Mesendoderm (in vitro differentiated cells): ENCODE measurements at regions not wholly inside any gene's neighbourhood (a gene's known extent, or its start where the extent isn't known, plus 50 kb on each side); places are given as distances from the start of the nearest gene placed in this dataset.

Experiments
- DNase-seq: peaks from one replicate; pipeline ENCODE4 v3.0.0; 2013
- H2AK5ac ChIP-seq: 2 replicates; pipeline ENCODE4 v1.6.1; 2013; ENCODE audit warnings: low read length, inconsistent platforms
- H2BK120ac ChIP-seq: 2 replicates; pipeline ENCODE4 v1.6.1; 2013; ENCODE audit warnings: low read depth, mild to moderate bottlenecking, low read length, moderate library complexity, mixed read lengths
- H2BK15ac ChIP-seq: replicated peaks from 2 replicates; pipeline ENCODE4 v1.6.1; 2013; ENCODE audit warnings: low read depth, mild to moderate bottlenecking, moderate library complexity
- H2BK5ac ChIP-seq: 2 replicates; pipeline ENCODE4 v1.6.1; 2013; ENCODE audit warnings: low read length, inconsistent platforms
- H3K18ac ChIP-seq: 2 replicates; pipeline ENCODE4 v1.6.1; 2013; ENCODE audit warnings: mild to moderate bottlenecking, low read length, mixed read lengths
- H3K23ac ChIP-seq: one replicate; pipeline ENCODE4 v1.6.1; 2013; ENCODE audit warnings: low read length
- H3K27ac ChIP-seq: 2 replicates; pipeline ENCODE4 v1.5.1; 2013; ENCODE audit warnings: low read depth, mild to moderate bottlenecking, inconsistent platforms, low read length, moderate library complexity
- H3K27me3 ChIP-seq: 2 replicates; pipeline ENCODE4 v1.6.1; 2013; ENCODE audit warnings: low read length, control low read depth, mild to moderate bottlenecking, inconsistent platforms; ENCODE audit not compliant: insufficient read depth, poor library complexity
- H3K36me3 ChIP-seq: 2 replicates; pipeline ENCODE4 v1.6.1; 2013; ENCODE audit warnings: low read length, inconsistent platforms; ENCODE audit not compliant: control insufficient read depth, insufficient read depth
- H3K4ac ChIP-seq: one replicate; pipeline ENCODE4 v1.6.1; 2013; ENCODE audit warnings: low read depth, mild to moderate bottlenecking, low read length, moderate library complexity
- H3K4me1 ChIP-seq: 2 replicates; pipeline ENCODE4 v1.6.1; 2013; ENCODE audit warnings: low read depth, low read length, inconsistent platforms; ENCODE audit not compliant: control insufficient read depth
- H3K4me2 ChIP-seq: 2 replicates; pipeline ENCODE4 v1.6.1; 2013; ENCODE audit warnings: low read length
- H3K4me3 ChIP-seq: 2 replicates; pipeline ENCODE4 v1.5.1; 2013; ENCODE audit warnings: mild to moderate bottlenecking, low read length
- H3K56ac ChIP-seq: one replicate; pipeline ENCODE4 v1.6.1; 2013; ENCODE audit warnings: low read length
- H3K79me1 ChIP-seq: 2 replicates; pipeline ENCODE4 v1.6.1; 2013; ENCODE audit warnings: low read length, inconsistent platforms
- H3K79me2 ChIP-seq: 2 replicates; pipeline ENCODE4 v1.6.1; 2013; ENCODE audit warnings: mild to moderate bottlenecking, low read length; ENCODE audit not compliant: control insufficient read depth, insufficient read depth
- H3K9ac ChIP-seq: 2 replicates; pipeline ENCODE4 v1.6.1; 2013; ENCODE audit warnings: low read length, inconsistent platforms
- H4K5ac ChIP-seq: one replicate; pipeline ENCODE4 v1.6.1; 2013; ENCODE audit warnings: low read length
- H4K8ac ChIP-seq: one replicate; pipeline ENCODE4 v1.6.1; 2013; ENCODE audit warnings: low read depth, mild to moderate bottlenecking, control low read depth, low read length, moderate library complexity
- WGBS: extraction: QIAGEN DNeasy Blood & Tissue Kit; methylation state at CpG from one replicate; pipeline ENCODE4 v1.1.7; 2013; ENCODE audit warnings: low lambda C conversion rate, missing lambda C conversion rate; ENCODE audit not compliant: insufficient coverage; ENCODE audit errors: extremely low coverage; 5-methylcytosine and 5-hydroxymethylcytosine counted together

- Histone ChIP-seq H3K18ac (no peak overlapping the region), H3K27ac (no peak overlapping the region)
- no CpG with 5 or more reads among the region's 7 CpGs for WGBS
Observed at GRCh38 chr1:113255038-113255719, 135.1 kb upstream of the MAGI3 start.

DNA sequence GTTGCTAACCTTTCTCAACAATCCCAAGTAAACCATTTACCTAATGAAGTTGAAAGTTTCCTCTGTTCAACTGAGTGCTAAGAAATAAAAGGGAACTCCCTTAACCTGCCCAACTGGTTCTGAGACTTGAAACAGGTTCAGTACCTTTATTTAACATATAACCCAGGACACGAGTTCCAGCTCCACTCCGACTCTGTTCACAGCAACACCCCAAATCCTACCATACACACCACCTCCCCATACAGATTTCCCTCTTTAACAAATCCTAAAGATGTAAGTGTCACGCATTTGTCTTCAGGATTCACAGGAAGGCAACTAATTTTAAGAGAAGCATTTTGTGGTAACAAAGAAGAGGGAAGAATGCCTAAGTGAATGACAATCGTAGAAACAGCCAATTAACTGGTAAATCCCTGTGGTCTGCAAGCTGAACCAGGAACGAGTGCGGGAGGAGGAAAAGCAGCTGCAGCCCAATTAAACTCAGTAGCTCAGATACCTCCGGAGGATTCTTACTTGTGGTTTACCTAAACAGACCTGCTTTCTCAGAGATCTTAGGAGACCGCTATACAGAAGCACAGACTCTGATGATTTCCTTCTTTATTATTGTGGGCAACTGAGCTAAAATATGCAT is 134.5 kb upstream of the MAGI3 start:
- Histone ChIP-seq H3K56ac (no peak overlapping the region), H4K8ac (no peak overlapping the region), H3K4me3 (no peak overlapping the region), H3K4ac (no peak overlapping the region), H3K27me3 (no peaks in the 10 kb centered on the region), H3K4me1 (peaks cover 12% of the 10 kb centered on the region), H3K79me2 (no peaks in the 10 kb centered on the region), H2BK15ac (no peak overlapping the region), H2BK5ac (no peak overlapping the region), H4K5ac (no peak overlapping the region), H3K23ac (no peak overlapping the region), H3K79me1 (no peaks in the 10 kb centered on the region), H2BK120ac (no peak overlapping the region), H3K27ac (no peak overlapping the region), H2AK5ac (no peak overlapping the region), H3K18ac (peak overlapping the region; percentile 55), H3K4me2 (no peak overlapping the region), H3K9ac (no peak overlapping the region), H3K36me3 (no peaks in the 10 kb centered on the region)
- WGBS: no CpG with 5 or more reads among the region's 8 CpGs
- no peak for DNase-seq

More at GRCh38 chr1:113255038-113255719, 135.1 kb upstream of the MAGI3 start:
- Histone ChIP-seq H3K56ac (no peak overlapping the region), H2BK15ac (no peak overlapping the region), H3K4ac (no peak overlapping the region), H3K4me3 (no peak overlapping the region), H3K4me2 (no peak overlapping the region), H3K36me3 (no peaks in the 10 kb centered on the region), H3K9ac (no peak overlapping the region), H3K27me3 (no peaks in the 10 kb centered on the region), H3K23ac (no peak overlapping the region), H3K79me1 (no peaks in the 10 kb centered on the region), H3K79me2 (no peaks in the 10 kb centered on the region), H2BK5ac (no peak overlapping the region), H4K8ac (no peak overlapping the region), H4K5ac (no peak overlapping the region), H3K4me1 (peaks cover 12% of the 10 kb centered on the region), H2BK120ac (no peak overlapping the region), H2AK5ac (no peak overlapping the region)
- no peak for DNase-seq

- WGBS: no CpG with 5 or more reads among the region's 2 CpGs
Observed at GRCh38 chr1:113256348-113256729, 134.0 kb upstream of the MAGI3 start.

DNA sequence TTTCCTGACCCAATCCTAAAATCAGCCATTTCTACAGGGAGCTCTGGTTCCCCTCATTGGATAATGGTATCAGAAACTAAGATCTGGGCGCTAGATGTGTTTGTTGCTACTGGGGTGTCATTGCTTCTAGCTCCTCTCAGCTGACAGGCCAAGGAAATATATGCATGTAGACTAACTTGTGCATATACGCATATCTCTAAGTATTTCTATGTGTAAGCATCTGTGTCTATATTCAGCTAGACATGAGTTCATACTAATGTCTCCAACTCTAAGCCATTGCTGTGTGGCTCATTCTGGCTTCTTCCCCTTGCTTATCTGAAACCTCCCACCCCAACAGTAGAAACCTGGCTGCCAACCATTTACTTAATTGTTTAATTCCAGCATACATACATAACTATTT is 130.3 kb upstream of the MAGI3 start:
- Histone ChIP-seq H4K8ac (no peak overlapping the region), H3K9ac (no peak overlapping the region), H3K4me3 (no peak overlapping the region), H3K18ac (no peak overlapping the region), H3K36me3 (no peaks in the 10 kb centered on the region), H2BK5ac (no peak overlapping the region), H2BK15ac (no peak overlapping the region), H4K5ac (no peak overlapping the region), H3K4me2 (no peak overlapping the region), H3K4me1 (peaks cover 6% of the 10 kb centered on the region), H2BK120ac (no peak overlapping the region), H3K4ac (no peak overlapping the region), H3K56ac (no peak overlapping the region), H3K27me3 (no peaks in the 10 kb centered on the region), H3K27ac (no peak overlapping the region), H3K79me2 (no peaks in the 10 kb centered on the region), H2AK5ac (no peak overlapping the region), H3K79me1 (no peaks in the 10 kb centered on the region), H3K23ac (no peak overlapping the region)
- WGBS: no CpG with 5 or more reads among the region's 2 CpGs
- no peak for DNase-seq

More at GRCh38 chr1:113256348-113256729, 134.0 kb upstream of the MAGI3 start:
- Histone ChIP-seq H3K4me1 (peaks cover 12% of the 10 kb centered on the region), H2BK120ac (no peak overlapping the region), H4K8ac (no peak overlapping the region), H3K27ac (no peak overlapping the region), H2BK5ac (no peak overlapping the region), H3K36me3 (no peaks in the 10 kb centered on the region), H3K79me2 (no peaks in the 10 kb centered on the region), H4K5ac (no peak overlapping the region), H3K27me3 (no peaks in the 10 kb centered on the region), H2AK5ac (no peak overlapping the region), H3K9ac (no peak overlapping the region), H3K4ac (no peak overlapping the region), H3K4me2 (no peak overlapping the region), H3K23ac (no peak overlapping the region), H3K56ac (no peak overlapping the region), H3K18ac (peak overlapping the region; percentile 55), H3K79me1 (no peaks in the 10 kb centered on the region), H2BK15ac (no peak overlapping the region), H3K4me3 (no peak overlapping the region)
- no peak for DNase-seq

GRCh38 chr1:113265196-113265595 is 125.1 kb upstream of the MAGI3 start:
- Histone ChIP-seq H3K4ac (no peak overlapping the region), H3K4me3 (no peak overlapping the region)
- no CpG with 5 or more reads among the region's 2 CpGs for WGBS

More at GRCh38 chr1:113265196-113265595, 125.1 kb upstream of the MAGI3 start:
- Histone ChIP-seq H2BK120ac (no peak overlapping the region), H3K18ac (no peak overlapping the region), H4K8ac (no peak overlapping the region), H2AK5ac (no peak overlapping the region), H3K23ac (no peak overlapping the region), H3K36me3 (no peaks in the 10 kb centered on the region), H3K9ac (no peak overlapping the region), H4K5ac (no peak overlapping the region), H3K56ac (no peak overlapping the region), H2BK5ac (no peak overlapping the region), H3K27ac (no peak overlapping the region), H3K79me2 (no peaks in the 10 kb centered on the region), H3K27me3 (no peaks in the 10 kb centered on the region), H3K79me1 (no peaks in the 10 kb centered on the region), H3K4me1 (no peaks in the 10 kb centered on the region), H2BK15ac (no peak overlapping the region), H3K4me2 (no peak overlapping the region)
- no peak for DNase-seq
